ENCODE measurements at regions not wholly inside any gene's neighbourhood (a gene's known extent, or its start where the extent isn't known, plus 50 kb on each side); places are given as distances from the start of the nearest gene placed in this dataset.

- Histone ChIP-seq H3K27me3 (ENCODE audit: insufficient read depth, low read length) (peaks cover 33% of the 10 kb centered on the region), H3K4me3 (ENCODE audit: insufficient read depth, low read length) (no peak overlapping the region), H3K4me2 (ENCODE audit: insufficient read depth, low read length) (no peak overlapping the region), H3K4me1 (ENCODE audit: insufficient read depth, low read length) (no peaks in the 10 kb centered on the region), H3K79me2 (ENCODE audit: insufficient read depth, low read length) (no peaks in the 10 kb centered on the region), H3K9me3 (ENCODE audit: low read depth, low read length) (no peaks in the 10 kb centered on the region), H4K20me1 (ENCODE audit: insufficient read depth, low read length) (no peaks in the 10 kb centered on the region), H3K27ac (ENCODE audit: low read depth, low read length) (no peak overlapping the region), H3K36me3 (ENCODE audit: insufficient read depth, low read length) (no peaks in the 10 kb centered on the region), H2AFZ (ENCODE audit: low read length) (no peak overlapping the region)
- no peak for DNase-seq (ENCODE audit: insufficient read length, low spot score, missing footprints)
- no peak for TF ChIP-seq CTCF (IDR thresholded peaks at IDR 0.05; ENCODE audit: extremely low read depth, low read depth, low read length)
Observed at GRCh38 chr3:194971009-194971408, 285.3 kb downstream of the FAM43A start.

- TF ChIP-seq CTCF (IDR thresholded peaks at IDR 0.05; ENCODE audit: extremely low read depth, low read depth, low read length): no peak
- Histone ChIP-seq H3K4me2 (ENCODE audit: insufficient read depth, low read length) (no peak overlapping the region), H3K79me2 (ENCODE audit: insufficient read depth, low read length) (no peaks in the 10 kb centered on the region), H3K27ac (ENCODE audit: low read depth, low read length) (no peak overlapping the region), H3K4me1 (ENCODE audit: insufficient read depth, low read length) (no peaks in the 10 kb centered on the region), H4K20me1 (ENCODE audit: insufficient read depth, low read length) (no peaks in the 10 kb centered on the region), H3K27me3 (ENCODE audit: insufficient read depth, low read length) (peaks cover 26% of the 10 kb centered on the region), H3K4me3 (ENCODE audit: insufficient read depth, low read length) (no peak overlapping the region), H2AFZ (ENCODE audit: low read length) (no peak overlapping the region), H3K36me3 (ENCODE audit: insufficient read depth, low read length) (no peaks in the 10 kb centered on the region), H3K9me3 (ENCODE audit: low read depth, low read length) (no peaks in the 10 kb centered on the region)
- DNase-seq (ENCODE audit: insufficient read length, low spot score, missing footprints): no peak
Observed at GRCh38 chr3:194971965-194972364, 286.3 kb downstream of the FAM43A start.

GRCh38 chr3:194972641-194973040 lies 287.0 kb downstream of the FAM43A start:
- no peaks in the 10 kb centered on the region for H3K9me3 ChIP-seq (ENCODE audit: low read depth, low read length)
- DNase-seq (ENCODE audit: insufficient read length, low spot score, missing footprints): no peak

GRCh38 chr3:194973366-194974000 lies 287.8 kb downstream of the FAM43A start:
- H3K4me3 ChIP-seq (ENCODE audit: insufficient read depth, low read length): no peak overlapping the region
- H3K79me2 ChIP-seq (ENCODE audit: insufficient read depth, low read length): no peaks in the 10 kb centered on the region
- H4K20me1 ChIP-seq (ENCODE audit: insufficient read depth, low read length): no peaks in the 10 kb centered on the region
- no peak overlapping the region for H3K27ac ChIP-seq (ENCODE audit: low read depth, low read length)
- TF ChIP-seq CTCF (IDR thresholded peaks at IDR 0.05; ENCODE audit: extremely low read depth, low read depth, low read length): no peak
- no peaks in the 10 kb centered on the region for H3K36me3 ChIP-seq (ENCODE audit: insufficient read depth, low read length)
- H3K4me1 ChIP-seq (ENCODE audit: insufficient read depth, low read length): no peaks in the 10 kb centered on the region
- no peak for DNase-seq (ENCODE audit: insufficient read length, low spot score, missing footprints)
- no peak overlapping the region for H2AFZ ChIP-seq (ENCODE audit: low read length)
- H3K4me2 ChIP-seq (ENCODE audit: insufficient read depth, low read length): no peak overlapping the region
- peaks cover 12% of the 10 kb centered on the region for H3K27me3 ChIP-seq (ENCODE audit: insufficient read depth, low read length)
- H3K9me3 ChIP-seq (ENCODE audit: low read depth, low read length): no peaks in the 10 kb centered on the region

More at GRCh38 chr3:194972641-194973040, 287.0 kb downstream of the FAM43A start:
- Histone ChIP-seq H3K27ac (ENCODE audit: low read depth, low read length) (no peak overlapping the region), H3K27me3 (ENCODE audit: insufficient read depth, low read length) (peaks cover 20% of the 10 kb centered on the region), H4K20me1 (ENCODE audit: insufficient read depth, low read length) (no peaks in the 10 kb centered on the region), H3K4me2 (ENCODE audit: insufficient read depth, low read length) (no peak overlapping the region), H3K4me1 (ENCODE audit: insufficient read depth, low read length) (no peaks in the 10 kb centered on the region), H2AFZ (ENCODE audit: low read length) (no peak overlapping the region), H3K79me2 (ENCODE audit: insufficient read depth, low read length) (no peaks in the 10 kb centered on the region), H3K4me3 (ENCODE audit: insufficient read depth, low read length) (no peak overlapping the region), H3K36me3 (ENCODE audit: insufficient read depth, low read length) (no peaks in the 10 kb centered on the region)
- no peak for TF ChIP-seq CTCF (IDR thresholded peaks at IDR 0.05; ENCODE audit: extremely low read depth, low read depth, low read length)
